ENCODE measurements at regions not wholly inside any gene's neighbourhood (a gene's known extent, or its start where the extent isn't known, plus 50 kb on each side); places are given as distances from the start of the nearest gene placed in this dataset.
"Not testable (repeated sequence)": the region's sequence is repeated elsewhere in the genome, so short reads cannot be mapped to it uniquely, and the experiment has no call there.

DNA sequence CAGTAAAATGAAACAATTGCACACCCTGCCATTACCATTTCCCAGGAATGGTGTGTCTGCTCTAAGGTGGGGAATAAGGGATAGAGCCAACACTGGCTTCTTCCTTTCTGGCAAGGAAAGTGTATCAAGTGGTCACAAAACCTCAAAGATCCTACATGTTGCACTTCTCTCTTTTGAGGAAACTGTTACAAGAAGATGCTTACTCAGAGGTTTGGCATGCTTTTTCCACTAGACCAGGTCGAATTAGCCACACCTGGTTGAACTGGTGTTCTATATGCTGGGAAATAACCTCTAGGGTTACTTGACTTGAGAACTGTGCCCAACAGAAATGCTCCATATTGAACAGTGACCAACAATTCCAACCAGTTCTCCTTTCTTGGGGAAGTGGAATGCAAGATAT lies 102.9 kb downstream of the LRRN1 start:
- DNase-seq = no peak

DNA sequence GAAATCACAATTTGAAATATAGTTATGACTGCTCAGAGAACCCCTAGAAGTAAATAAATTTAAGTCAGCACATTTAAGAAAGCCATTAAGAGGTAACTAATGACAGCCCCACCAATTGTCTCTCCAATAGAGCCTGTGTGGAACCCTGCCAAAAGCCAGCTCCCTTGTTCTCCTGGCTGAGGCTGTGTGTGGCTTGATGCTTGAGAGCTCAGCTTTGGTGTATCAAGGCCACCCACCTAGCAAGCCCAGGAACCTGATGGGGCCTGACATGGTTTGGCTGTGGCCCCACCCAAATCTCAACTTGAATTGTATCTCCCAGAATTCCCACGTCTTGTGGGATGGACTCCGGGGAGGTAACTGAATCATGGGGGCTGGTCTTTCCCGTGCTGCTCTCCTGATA lies 106.9 kb downstream of the LRRN1 start:
- no peak for DNase-seq

DNA sequence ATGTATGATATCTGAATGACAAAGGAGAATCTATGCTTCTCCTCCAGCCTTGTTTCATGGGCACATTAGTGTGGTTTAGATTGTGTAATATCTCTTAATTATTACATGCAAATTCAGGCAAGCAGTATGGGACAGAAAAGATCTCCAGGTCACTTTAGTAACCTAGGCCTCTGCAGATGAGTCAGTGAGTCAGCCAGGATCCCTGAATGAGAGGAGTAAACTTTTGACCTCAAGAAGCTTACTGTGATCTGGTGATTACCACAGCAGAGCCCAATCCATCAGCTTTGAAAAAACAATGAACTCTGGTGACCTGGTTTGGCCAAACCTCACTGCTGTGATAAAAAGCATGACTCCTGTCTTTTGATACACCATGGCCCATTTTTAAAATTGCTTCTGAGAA lies 107.8 kb downstream of the LRRN1 start:
- no peak for DNase-seq

DNA sequence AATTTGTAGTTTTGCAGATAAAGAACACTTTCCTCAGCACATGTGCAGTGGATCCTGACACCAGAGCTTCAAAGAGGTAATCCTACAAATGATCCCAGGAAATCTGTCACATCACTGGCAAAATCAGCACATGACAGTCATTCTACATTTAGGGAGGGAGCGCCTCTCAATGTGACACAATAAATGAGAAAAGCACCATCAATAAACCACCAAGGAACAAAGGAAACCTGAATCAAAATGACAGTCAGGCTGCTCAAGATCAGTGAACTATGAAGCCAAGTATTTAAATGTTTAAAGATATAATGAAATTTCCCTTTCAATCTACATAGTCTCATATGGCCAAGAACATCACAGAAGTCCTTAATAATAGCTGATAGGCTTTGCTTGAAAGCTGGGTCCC lies 119.5 kb downstream of the LRRN1 start:
- no peak for DNase-seq

DNA sequence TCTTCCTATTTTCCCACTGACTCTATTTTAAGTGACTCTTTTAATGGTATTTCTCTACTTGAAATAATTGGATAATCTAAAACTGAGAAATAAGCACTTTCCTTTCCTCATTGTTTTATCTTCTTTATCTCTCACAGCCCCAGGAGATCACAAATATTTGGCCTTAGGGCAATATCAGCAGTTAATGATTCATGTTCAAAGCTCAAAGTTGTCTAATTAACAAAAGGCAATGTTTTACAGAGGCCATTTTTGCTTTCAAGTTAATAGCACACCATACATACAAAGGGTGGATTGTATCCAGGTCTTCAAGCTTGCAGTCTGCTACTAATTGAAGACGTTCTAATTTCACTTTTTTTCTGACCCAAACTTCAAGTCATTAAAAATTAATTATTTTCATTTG lies 120.1 kb downstream of the LRRN1 start:
- DNase-seq = no peak

DNA sequence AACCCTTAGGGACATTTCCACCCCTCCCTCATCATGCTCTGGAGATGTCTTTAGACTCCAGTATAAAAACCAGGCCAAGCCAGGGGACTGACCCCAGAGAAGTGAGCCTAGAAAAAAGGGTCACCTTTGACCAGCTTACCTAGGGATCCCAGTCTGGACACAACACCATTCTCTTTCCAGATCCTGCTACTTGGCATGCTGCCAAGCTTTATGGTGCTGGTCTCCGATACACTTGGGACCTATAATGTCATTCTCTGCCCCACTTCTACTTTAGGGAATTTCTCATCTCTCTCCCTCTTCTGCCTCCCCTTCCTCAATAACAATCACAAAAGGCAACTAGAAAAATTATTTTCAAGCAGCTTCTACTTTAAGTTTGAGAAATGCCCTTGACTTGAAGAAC lies 124.4 kb downstream of the LRRN1 start:
- no peak for DNase-seq

DNA sequence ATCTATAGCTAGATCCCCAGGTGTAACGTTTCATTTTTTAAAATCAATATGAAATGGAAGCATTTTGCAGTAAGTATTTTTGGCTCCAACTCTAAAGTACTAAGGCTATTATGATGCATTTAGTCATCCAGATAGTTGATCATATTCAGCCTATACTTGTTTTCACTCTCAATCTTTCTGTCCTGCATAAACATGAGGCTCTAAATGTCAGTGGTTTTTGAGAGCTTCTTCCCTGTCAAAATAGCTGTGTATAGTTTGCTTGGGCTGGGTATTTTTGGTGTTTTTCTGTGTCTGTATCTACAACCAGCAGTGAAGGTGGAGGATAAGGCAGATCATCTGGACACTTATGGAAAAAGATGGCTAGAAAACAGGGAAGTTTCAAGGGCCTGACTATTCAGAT lies 128.0 kb downstream of the LRRN1 start:
- DNase-seq = no peak

DNA sequence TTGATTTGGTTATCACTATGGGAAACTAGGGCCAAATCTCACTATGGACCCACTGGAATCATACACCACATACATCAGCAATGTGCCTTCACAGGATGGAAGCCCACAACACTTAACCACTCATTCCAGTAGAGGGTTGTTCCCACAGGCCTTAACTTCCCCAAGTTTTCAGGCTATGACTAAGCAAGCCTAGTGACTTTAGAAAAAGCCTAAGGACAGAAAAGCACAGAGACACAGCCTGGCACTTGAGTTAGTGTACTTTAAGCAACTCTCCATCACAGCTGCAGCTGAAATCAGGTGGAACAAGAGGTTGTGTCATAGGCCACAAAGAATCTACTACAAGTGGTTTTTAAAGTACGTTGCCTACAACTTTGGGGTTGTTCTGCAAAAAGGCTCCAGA lies 128.7 kb downstream of the LRRN1 start:
- DNase-seq = no peak

DNA sequence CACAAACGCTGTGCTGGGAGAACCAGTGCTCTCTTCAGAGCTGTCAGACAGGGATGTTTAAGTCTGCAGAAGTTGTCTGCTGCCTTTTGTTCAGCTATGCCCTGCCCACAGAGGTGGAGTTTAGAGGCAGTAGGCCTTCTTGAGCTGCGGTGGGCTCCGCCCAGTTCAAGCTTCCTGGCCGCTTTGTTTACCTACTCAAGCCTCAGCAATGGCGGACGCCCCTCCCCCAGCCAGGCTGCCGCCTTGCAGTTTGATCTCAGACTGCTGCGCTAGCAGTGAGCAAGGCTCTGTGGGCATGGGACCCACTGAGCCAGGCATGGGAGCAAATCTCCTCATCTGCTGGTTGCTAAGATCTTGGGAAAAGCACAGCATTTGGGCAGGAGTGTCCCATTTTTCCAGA lies 142.1 kb downstream of the LRRN1 start:
- not testable (repeated sequence) for DNase-seq

DNA sequence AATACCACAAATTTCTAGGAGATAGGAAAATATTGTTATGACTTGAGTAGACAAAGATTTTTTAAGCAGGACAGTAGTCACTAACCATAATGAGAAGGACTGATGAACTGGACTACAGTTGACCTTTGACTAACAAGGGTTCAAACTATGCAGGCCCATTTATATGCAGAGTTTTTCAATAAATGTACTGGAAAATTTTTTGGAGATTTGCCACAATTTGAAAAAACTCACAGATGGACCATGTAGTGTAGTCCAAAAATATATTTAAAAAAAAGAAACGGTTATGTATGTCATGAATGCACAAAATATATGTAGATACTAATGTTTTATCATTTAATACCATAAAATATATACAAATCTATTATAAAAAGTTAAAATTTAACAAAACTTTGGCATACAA lies 151.8 kb downstream of the LRRN1 start:
- no peak for DNase-seq

DNA sequence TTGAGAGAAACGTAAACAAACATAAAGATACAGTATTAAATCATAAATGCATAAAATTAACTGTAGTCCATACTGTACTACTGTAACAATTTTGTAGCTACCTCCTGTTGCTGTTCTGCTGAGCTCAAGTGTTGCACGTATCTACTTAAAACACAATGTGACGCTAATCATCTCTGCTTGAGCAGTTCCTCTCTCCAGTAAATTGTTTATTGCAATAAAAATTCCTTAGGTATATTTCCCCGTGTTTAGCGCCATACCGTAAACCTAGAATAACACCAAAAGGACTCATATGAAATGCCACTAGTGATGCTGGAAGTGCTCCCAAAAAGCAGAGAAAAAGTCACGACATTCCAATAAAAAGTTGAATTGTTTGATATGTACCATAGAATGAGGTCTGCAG lies 152.3 kb downstream of the LRRN1 start:
- DNase-seq = no peak

DNA sequence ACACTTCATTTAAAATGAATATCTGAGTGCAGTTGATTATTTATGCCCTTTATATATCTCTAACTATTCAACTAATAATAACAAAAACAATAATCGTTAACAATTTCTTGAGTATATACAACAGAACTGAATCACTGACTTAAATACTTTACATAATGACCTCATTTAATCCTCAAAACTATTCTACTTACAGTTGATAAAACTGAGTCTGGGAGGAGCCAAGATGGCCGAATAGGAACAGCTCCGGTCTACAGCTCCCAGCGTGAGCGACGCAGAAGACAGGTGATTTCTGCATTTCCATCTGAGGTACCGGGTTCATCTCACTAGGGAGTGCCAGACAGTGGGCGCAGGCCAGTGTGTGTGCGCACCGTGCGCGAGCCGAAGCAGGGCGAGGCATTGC lies 163.6 kb downstream of the LRRN1 start:
- peak; percentile 35 for DNase-seq

DNA sequence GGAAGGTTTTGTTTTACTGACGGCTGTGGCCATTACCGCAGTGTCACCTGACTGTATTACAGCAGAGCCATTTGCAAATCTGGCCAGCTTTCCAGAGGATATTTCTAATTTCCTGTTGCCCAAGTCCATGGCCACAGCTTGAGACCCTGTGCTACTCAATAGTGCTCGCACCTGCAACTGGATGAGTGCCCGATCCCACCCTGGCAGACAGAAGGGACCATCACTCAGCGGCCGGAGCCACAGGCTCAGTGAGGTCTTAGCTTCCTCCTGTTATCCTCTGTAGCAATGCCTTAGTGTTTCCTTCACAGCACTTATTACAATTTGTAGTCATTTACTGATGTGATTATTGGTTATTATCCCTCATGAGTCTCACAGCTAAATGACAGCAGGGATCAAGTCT lies 184.8 kb downstream of the LRRN1 start:
- no peak for DNase-seq

DNA sequence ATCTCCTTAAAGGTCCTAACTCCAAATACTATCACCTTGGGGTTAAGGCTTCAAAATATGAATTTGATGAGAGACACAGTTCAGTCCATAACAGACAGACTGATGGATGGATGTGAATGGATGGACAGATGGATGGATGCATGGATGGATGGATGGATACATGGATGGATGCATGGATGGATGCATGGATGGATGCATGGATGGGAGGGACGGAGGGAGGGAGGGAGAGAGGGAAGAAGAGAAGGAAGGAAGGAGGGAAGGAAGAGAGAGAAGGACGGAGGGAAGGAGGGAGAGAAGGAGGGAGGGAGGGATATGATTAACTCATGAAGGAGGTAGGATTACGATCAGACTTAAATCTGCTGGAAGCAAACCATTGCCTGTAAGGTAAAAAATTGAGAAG lies 192.4 kb downstream of the LRRN1 start:
- DNase-seq = no peak

DNA sequence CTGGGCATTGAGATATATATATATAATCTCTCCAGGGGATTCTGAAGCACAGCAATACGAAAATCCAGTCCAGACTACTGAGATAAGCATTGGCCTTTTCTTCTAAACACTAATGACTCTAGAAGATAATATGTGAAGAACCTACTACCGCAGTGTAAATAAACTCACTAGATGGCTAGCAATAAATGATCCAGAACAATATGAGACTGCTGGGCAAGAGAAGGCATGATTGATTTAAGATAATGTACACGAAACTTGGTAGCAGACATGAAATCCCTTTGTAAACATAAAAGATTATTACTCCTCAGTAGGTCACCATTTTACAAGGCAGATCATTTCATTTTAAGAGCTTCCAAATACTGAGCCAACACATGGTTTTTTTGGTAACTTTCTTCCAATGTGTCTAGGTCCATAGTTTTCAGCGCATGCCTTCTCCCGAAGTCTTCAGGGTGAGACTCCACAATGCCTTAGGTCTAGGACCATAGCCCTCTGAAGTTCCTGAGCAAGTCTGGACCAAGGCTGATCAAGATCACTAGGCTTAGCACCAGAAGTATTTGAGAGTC lies 193.2 kb downstream of the LRRN1 start:
- no peak for DNase-seq

DNA sequence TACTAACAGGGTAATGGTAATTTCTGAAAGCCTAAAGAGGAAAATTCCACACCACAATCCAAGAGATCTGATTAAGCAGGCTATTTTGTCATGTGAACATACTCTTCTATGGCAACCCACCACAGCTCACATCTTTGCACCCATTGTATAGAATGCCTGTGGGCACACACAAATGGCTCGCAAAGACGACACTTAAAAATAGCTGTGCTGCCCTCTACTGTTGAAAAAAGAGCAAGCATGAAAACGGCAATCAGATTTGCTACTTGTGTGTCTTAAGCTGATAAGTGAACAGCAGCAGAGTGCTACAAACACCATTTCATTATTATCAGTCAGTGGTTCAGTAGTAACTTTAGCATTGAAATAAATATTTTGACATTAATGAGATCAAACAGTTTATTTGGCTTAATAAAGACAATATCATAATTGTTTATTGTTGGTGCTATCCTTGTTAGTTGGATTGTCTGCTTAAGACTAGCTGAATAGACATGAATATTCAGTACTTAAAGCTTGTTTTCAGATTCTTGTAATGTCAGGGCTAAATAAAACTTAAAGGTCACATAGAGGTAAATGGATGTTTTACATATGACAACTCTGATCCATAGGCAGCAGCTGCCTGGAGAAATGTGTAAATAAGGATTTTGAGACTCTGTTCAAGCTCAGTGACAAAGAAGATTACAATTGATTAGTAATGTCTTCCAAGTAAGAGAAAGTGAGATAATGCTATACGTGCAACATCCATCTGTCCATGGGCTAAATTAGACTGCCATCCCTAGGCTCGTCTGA lies 199.1 kb downstream of the LRRN1 start:
- peak; percentile 61 for DNase-seq

DNA sequence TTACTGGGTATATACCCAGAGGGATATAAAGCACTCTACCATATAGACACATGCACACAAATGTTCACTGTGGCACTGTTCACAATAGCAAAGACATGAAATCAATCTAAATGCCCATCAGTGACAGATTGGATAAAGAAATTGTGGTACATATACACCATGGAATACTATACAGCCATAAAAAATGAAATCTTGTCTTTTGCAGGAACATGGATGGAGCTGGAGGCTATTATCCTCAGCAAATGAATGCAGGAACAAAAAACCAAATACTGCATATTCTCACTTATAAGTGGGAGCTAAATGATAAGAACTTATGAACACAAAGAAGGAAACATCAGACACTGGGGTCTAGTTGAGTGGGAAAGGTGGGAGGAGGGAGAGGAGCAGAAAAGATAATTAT lies 200.1 kb downstream of the LRRN1 start:
- DNase-seq = not testable (repeated sequence)

DNA sequence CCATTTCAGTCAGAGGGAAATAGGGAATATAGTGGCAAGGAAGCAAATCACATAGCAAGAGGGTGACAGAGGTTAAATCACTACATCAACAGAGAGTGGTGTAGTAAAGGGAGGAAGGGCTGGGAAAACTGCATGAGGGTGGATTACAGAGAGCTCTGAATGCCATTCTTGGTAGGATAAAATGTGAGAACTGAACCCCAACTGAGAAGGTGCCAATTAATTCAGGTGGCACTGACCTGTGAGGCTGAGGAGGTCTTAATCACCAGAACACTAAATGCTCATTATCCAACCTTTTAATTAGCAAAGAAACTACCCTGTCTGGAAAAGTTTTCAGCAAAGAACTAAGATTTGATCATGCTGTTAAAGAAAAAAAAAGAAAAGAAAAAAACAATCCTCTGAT lies 202.7 kb downstream of the LRRN1 start:
- no peak for DNase-seq

DNA sequence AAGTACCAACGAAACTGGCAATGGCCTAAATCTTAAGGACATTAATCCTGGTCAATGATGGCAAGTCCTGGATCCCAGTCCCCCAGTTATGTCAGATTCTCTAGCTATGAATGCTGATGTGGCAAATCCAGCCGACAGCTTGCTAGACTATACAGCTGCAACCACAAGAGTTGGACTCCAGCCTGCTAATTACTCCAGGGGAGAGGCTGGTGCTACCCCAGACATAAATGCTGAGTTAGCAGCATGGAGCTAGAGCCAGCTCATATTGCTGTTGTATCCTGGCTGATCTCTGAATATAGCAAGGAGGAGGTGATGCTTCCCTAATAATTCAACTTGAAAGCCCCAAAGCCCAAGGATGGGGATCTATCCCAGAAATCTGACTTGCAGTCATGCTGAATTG lies 207.1 kb downstream of the LRRN1 start:
- no peak for DNase-seq

DNA sequence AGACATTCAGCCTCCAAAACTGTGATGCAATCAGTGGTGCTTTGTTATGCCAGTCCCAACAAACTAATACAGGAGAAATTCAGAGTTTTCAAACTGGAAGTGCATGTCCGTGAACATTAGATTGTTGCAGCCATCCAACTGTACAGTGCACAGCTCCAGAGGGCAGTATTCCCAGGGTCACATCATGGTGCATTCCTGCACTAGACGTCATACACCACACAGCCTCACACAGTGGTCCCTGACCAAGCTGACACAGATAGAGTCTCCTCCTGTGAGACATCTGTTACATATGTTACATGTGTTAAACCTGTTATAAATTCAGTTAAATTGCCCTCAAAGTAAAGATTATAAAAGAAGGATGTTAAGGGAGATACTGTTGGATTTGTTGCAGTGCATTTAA lies 209.0 kb downstream of the LRRN1 start:
- DNase-seq = no peak

DNA sequence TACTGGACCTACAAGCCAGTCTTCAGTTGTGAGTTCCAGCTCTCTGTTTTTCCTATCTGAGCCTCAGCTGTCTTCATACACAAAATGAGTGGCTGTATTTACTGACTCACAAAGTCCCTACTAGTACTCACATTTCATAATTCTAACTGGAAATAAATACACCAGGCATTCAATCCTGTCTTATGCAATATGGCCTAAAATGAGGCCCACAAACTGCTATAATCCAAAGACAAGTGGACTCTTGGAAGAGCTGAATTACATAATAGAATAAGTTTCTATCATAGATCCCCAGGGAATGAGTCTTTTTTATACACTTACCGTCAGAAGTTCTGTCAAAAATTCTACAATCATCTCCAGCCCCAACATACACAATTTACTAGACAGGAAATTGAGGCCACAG lies 211.9 kb downstream of the LRRN1 start:
- no peak for DNase-seq

DNA sequence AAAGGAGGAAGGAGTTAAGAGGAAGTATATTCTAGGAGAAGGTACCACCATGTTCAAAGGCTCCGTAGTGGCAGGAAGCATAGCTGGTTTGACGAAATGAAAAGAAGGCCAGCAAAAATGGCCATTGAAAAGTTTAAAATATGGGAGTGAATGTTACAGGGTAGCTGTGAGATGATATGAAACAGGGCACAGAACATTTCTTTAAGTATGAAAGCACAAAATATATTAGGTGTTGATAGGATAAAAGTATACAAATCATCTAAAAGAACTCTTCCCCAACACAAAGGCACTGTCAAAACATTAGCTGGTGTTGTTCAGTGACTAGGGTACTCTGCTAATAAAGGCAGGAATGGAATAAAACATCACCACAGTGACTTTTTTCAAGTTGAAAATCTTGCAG lies 216.2 kb downstream of the LRRN1 start:
- no peak for DNase-seq

DNA sequence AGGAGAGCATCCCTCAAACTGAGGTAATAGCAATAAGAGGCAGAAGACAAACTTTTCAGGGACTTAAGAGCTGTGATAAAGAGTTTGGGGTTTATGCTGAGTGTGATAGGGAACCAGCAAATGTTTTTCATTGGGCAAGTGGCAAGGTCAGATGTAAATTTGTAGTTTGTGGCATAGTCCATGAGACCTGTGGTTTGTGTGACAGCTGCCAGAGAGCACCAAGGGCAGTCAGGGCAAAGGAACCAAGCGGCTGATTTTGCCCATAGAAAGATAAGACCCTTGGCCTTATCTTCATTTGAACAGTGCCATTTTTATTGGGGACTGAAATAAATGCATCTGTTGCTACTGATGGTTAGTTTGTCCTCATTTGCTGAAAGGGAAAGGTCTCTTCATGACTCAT lies 220.3 kb downstream of the LRRN1 start:
- DNase-seq = no peak

DNA sequence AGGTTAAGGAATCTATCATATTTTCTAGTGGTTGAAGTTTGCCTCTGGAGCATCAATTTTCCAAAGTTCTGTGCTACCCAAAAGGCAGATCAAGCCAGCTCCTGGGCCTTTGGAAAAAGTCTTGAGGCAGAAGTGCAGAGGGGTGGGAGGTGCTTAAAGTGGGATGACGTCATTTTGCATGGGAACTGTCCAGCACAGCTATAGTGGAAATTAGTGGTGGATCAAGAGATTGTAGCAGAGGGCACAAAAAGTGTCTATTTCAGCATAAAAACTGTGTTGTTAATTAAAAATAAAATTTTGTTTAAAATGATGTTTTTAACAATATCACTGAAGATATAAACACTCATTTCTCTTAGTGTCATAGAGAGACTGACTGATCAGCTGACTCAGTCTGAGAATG lies 221.9 kb downstream of the LRRN1 start:
- no peak for DNase-seq

DNA sequence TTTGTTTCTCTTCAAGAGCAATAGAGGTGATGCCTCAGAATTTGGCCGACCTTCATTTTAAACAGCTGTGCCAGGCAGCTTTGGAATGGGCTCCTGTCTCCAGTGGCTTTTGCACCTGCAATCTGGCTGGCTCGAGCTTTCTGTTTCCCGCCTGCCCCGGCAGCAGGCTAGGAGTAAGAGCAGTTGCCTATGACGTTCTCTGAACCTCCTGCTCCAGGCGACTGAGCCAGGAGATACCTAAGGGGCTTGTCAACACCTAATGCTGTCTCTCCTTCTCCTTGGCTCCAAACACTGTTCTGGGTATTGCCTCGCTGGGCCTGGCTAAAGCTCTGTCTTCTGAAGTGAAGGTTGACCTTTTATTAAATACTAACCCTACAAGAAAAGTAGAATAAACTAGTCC lies 229.9 kb downstream of the LRRN1 start:
- no peak for DNase-seq
